ENCODE measurements at regions not wholly inside any gene's neighbourhood (a gene's known extent, or its start where the extent isn't known, plus 50 kb on each side); places are given as distances from the start of the nearest gene placed in this dataset.

DNA sequence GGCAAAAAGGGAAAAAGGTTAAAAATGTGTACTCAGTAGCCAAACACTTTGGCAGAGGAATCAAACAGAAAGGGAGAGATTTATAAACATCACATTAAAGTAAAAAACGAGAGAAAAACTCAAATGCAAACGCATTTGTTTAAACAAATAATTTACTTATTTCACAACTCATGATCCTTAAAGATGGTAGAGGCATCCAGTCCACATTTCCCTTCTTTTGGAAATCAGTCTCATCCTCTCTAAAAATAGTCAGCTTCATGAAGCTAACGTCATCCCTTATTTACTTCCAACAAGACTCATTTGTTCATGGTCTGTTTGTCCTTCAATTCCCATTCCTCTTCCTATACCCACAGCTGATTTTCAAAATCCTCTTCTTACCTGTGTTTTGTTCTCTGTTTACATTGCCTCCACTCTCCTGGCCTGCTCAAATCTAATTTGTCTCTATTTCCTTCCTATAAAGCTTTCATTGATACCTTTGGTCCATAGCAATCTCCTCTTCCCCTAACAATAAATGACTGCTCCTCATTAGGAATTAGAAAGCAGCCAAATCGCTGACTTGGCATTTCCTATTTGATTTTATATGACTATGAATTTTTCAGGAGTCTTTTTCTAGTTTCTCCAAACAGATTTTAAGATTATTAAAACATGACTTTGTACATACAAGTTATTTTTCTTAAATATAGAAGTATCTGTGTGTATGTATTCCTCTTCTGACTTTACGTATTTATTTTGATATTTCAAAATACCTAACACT is 805.3 kb downstream of the TLE1 start:
- no peak for DNase-seq

DNA sequence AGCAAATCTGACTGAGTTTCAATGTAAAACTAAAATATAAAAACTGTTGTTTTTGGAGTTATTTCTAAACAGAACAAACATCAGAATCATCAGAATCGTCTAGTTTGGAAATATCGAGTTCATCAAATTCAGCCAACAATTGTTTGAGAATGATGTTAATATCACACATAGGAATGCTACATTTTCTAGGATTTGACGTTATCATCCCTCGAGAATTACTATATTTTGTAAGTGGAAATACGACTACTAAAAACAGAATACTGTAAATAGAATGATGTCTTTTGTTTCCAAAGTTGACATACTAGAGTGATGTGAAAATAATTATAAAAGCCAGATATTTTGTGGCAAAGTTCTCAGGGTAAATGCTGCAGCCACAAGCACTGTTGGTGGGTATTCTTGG is 805.9 kb downstream of the TLE1 start:
- DNase-seq, result no peak

DNA sequence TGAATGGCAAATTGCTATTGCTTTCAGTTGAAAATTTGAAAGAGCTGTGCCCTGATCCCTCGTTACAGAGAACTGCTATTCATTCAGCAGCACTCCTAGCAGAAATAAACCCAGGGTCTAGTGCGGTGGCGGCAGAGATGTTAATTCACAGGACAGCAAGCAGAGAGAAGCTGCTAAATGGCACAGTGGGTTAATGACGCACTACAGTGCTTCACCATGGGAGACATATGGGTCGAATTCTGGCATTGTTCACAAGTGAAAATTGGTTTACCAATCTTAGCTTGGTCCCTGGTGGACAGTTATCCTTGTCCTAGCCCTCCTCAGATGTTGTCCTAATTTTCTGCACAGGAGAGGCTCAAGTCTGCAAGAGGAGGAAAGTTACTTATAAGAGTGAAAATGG is 807.4 kb downstream of the TLE1 start:
- DNase-seq, result no peak

DNA sequence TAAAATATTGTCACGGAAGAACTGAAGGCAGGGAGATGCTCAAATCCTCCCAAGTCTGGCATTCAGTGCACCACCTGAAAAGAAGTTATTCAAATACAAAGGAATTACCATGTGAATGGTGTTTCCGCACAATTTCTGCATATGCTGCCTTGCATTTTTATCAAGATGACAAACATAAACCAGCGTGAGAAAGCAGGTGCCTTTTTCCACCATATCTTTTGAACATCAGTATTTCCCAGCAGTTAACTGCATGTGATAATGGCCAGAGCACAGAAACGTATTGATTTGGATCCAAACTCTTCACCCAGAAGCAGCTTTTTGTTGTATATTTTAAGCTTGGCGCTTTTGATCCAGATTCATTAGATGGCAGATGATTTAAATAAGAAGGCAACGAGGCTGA is 808.0 kb downstream of the TLE1 start:
- no peak for DNase-seq

DNA sequence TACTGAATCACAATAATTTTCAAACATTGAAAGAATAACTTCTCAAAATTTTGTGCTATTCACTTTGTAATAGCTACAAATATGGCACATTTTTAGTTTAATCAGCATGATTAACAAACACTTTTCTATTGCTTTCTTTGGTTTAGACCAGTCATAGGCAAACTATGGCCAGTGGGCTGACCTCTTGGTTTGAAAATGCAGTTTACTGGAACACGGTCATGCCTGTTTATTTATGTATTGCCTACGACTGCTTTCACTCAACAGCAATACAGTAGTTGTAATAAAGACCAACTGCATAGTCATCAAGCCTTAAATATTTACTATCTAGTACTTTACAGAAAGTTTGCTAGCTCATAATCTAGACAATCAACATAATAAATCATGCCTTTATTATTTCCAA is 810.8 kb downstream of the TLE1 start:
- DNase-seq, result no peak

DNA sequence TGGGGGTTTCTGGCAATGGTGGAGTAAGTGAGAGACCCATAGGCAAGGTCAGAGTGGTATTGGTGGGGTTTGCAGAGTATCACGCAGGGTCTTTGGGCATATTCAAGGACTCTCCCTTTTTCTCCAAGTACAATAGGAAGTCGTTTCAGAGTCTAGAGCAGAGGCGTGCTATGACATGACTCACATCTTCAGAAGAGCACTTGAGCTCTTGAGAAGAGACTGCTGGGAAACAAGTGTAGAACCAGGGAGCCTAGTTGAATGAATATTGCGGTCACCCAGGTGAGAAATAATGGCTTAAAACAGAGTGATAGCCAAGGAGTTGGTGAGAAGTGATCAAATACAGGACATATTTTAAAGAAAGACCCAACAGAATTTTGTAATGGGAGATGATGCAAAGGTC is 813.4 kb downstream of the TLE1 start:
- no peak for DNase-seq

DNA sequence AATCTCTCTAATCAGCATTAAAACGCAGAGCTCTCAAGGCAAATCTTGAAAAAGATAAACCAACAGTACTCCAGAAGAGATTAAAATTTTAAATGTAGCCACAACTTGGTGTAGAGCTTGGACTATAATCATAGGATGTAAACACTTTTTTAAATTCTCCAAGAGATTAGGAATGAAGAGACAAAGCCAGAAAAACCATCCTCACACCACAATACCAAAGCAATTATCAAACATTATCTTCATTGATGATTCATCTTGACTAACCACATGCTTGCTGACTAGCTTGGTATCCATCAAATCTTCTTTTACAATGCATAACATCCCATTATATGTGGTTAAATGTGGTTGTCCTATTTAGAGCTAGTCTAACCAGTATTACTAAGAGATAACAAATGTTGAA is 815.1 kb downstream of the TLE1 start:
- DNase-seq, result no peak

DNA sequence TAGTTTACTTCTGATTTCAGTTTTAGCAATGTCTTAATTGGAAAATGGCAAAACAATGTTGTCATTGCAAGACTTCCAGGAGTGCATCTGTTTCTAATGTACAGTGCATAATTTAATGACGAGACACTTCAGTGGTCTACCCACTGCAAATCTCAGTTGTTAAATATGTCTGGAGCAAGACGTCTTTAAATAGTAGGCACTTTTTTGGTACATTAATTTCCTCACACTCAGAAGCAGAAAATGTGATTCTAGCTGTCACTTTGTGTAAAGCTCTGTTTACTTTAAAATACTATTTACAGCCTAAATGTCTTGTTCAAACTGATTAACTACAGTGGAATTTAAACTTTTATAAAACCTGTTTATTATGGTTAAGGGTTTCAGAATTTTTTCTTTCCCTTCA is 815.5 kb downstream of the TLE1 start:
- DNase-seq, result no peak

DNA sequence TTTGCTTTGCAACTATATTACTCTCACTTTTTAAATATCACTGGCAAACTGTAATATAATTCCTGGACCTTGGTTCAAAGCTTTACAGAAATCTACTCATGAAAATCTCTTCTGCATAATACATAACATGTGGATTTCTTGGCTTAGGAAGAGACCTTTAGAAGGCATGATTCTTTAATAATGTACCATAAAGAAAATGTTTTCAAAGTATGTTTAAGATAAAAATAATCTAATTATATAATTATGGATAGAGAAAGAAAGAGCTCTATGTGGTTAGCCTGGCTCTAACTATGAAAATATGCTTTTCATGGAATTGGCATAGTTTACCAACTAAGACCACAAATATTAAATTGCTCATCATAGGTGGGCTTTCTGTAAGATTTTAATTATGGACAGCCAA is 817.8 kb downstream of the TLE1 start:
- DNase-seq, result no peak

DNA sequence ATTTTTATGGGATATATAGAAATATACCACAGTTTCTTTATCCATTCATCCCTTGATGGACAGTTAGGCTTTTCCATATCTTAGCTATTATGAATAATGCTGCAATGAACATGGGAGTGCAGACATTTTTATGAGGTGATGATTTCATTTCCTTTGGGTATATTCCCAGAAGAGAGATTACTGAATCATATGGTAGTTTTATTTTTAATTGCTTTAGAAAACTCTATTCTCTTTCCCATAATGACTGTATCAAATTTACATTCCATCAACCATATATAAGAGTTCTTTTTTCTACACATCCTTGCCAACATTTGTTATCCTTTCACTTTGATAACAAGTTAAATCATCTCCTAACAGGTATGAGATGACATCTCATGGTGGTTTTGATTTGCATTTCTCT is 821.6 kb downstream of the TLE1 start:
- no peak for DNase-seq

DNA sequence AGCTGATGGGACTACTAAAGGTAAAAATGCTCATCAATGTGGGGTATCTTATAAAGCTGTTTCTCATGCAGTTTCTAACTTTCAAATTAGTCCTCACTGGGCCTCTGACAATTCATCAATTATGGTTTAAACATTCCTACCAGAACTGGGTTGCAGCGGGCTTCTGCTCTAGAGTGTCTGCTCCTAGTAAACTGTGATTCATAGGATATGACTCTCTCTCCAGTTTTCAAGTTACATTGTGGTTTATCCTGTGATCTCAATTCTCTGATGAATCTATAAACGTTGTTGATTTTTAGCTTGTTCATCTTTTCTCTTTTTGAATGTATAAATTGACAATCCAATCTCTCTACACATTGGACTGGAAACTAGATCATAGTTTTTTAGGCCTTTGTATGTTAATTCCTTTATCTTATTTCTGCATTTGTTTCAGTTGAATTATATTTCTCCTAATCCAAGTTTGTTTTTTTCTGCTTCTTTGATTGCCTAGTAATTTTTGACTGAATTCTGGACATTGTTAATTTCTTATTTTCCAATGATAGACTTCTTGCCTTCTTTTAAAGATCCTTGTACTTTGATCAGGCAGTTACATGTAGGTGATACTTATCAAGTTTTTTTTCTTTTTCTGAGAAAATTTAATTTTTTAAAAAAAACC is 822.6 kb downstream of the TLE1 start:
- no peak for DNase-seq

DNA sequence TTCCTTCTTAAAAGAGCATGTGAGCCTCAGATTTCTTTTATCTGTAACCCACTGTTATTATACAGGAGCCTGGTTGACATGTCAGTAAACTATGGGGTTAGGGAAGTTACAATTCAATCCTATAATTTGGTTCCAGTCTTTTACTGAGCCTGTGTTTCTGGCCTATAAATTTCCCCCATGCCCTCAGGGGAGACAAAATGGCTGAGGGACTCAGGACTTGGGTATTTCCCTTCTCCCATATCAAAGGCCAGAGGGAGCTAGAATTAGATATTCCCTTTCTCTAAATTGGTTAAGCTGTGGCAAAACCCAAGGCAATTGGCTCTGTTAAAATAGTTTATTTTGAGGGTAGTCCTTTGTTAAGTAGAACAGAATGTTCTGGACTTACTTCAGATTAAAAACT is 823.2 kb downstream of the TLE1 start:
- no peak for DNase-seq

DNA sequence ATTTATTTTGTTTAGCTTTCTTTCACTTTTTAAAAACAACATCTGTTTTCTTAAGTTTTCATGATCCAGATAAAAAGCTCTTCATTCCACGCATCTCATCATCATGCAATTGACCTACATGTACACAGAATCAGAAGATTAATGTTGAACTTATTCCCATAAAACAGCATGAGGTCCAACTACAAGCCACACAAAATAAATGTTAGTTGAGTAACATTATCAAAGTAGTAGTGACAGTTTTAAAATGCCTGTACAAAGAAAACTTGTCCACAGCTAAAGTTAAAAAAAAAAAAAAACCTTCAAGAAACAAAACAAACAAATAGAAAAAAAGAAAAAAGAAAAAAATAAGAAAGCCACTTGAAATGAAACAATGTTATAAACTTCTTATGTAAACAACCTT is 846.3 kb downstream of the TLE1 start:
- DNase-seq, result no peak

DNA sequence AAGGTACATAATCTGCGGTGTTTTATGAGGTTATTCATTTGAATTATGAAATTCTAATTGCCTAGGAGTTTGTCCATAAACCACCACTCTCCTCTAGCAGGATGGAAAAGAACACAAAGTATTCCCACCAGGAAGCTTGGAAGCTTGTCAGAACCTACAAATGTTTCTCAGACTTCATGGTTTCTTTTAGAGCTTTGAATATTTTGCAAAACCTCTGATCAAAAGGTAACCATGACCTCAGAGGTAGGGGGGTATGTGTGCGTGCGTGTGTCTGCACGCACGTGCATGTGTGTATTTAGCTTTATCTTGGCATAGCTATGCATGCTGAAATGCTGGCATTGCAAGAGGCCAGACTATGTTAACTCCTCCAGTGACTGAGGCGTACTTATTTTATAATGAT is 847.0 kb downstream of the TLE1 start:
- DNase-seq, result no peak

DNA sequence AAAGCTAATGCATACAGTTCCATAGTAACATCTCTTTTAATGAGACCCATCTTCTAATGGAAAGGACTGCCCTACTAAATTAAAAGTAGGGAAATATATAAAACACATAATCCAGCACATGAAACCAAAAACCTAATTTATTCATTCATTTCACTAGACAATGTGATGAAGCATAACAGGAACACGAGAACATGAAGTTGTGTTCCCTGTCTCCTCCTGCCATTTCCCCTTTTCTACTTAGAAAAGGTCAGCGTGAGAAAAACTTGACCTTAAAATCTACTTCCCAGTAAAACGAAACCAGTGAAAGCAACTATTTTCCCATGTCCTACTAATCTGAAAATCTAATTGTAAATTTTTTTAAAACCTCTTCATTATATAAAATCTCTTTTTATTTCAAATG is 847.5 kb downstream of the TLE1 start:
- no peak for DNase-seq

DNA sequence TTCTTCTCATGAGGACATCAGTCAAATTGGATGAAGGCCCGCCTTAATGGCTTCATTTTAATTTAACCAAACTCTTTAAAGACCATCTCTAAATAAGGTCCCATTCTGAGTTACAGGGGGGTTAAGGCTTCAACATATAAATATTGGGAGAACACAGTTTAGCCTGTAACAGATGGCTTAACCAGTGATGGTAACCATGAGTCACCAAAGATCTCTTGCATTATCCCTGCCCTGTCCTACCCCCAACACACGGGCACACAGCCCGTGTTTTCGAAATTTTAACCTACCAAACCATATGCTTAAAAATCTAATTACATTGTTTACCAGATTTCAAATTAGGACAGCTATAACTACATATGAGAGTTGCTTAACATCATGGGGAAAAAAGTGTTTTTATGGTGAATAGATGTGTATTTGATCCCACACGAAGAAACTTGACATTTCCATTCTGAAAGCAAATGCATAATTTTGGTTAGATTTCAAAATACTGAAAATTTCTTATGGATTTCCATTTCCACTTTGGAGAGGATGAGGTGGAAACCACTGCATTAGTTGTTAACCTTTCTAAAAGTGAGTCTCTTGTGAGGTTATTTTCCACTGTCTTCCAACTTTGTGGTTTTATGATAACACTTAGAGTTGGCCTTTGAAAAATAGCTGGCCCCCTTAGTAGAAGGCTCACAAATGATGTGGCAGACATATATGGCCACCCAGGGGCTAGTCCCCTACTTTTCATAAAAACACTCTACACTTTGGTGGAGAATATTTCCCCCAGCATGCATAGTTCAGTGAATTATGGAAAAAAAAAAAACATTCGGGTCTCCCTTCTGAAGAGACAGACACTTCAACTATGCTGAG is 849.3 kb downstream of the TLE1 start:
- no peak for DNase-seq

DNA sequence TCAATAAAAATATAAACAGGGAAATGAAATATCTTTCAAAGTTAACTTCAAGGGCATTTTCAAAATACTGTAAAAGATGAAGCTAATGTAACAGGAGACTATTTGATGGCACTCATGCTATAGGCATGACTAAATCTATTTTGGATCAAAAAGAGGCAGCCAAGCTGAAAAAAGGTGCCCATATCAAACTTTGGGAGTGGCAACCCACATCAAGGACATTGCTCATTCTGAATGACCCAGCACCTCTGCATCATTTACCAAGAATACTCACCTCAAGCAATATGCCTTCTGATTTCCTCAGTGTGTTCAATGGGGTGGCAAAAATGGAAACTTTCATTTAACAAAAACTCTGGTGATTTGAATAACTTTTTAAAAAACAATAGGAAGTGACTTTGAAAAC is 853.3 kb downstream of the TLE1 start:
- DNase-seq, result no peak

DNA sequence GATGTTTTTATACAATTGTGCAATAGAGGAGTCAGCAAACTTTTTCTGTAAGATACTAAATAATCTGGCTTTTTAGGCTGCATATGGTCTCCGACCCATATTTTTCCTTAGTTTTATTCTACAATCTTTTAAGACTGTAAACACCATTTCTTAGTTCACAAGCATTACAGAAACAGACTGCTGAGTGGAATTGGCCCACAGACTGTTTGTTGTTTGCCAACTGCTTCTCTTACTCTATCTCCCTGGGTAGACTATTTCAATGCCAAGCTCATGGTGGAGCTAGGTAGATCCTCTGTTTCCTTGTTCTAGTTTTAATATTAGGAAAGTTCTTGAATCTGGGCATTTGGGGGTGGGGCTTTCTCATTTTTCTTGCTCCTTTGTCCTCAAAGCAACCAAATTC is 857.6 kb downstream of the TLE1 start:
- no peak for DNase-seq

DNA sequence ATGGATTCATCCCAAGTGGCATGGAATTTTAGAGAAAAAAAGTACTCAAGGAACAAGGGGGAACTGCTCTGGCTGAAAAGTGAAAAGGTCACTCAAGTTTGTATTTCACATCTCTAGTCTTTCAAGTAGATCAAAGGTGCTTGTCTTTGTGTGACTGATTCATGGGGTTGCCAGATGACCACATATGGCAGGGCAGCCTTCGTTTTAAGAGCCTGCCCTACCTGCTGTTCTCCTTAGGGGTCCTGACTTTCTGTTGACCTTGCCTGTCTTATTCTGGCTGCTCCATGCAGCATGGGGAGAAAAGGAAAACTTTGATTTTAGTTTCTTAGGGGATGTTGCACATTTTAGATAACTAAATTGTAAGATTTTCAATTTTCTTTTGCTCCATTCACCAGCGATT is 877.7 kb downstream of the TLE1 start:
- DNase-seq, result no peak

DNA sequence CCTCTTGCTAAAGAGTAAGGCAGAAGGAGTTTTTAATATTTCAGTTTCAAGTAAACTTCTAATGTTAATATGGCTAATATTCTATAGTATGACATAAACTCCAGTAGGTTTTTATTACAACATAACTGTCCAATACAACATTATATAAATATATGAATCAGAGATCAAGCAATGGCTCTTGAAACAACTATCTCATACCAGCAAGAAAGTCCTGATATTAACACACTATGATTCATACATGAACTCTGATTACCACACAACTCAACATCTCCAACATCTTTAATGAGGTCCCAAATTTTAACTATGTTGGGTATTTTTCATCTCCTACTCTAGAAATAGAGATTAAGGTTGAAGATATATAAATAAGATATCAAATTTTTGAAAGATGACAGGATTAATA is 878.3 kb downstream of the TLE1 start:
- DNase-seq, result no peak

DNA sequence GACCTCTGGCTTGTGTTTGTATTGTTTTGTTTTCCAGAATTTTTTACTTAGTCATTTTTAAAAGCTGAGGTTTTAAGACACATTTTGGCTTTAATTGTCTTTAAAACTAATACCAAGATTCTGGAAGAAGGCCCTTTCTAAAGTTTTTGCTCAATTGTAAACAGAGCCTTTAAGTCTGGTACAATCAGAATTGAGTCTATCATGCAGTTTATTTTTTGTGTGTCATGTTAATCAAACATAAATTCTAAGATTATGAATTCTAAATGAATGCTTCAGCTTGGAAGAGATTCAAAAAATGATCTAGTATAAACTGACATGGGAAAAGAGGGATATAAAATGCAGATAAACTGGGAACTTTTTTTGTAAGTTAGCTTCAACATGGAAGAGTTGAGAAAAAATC is 882.7 kb downstream of the TLE1 start:
- DNase-seq, result no peak

DNA sequence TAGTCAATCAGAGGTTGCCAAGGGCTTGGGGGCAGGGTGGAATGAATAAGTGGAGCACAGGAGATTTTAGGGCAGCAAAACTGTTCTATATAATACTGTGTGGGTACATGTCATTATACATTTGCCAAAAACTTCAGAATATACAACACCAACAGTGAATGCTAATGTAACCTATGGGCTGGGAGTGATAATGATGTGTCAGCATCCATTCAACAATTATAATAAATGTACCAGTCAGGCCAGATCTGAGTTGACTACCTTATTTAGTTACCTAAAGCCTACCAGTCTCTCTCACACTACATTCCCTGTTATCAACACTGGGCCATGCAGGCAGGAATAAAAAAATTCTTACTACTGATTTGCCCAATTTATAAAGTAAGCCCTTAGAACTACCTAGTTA is 884.5 kb downstream of the TLE1 start:
- DNase-seq, result no peak

DNA sequence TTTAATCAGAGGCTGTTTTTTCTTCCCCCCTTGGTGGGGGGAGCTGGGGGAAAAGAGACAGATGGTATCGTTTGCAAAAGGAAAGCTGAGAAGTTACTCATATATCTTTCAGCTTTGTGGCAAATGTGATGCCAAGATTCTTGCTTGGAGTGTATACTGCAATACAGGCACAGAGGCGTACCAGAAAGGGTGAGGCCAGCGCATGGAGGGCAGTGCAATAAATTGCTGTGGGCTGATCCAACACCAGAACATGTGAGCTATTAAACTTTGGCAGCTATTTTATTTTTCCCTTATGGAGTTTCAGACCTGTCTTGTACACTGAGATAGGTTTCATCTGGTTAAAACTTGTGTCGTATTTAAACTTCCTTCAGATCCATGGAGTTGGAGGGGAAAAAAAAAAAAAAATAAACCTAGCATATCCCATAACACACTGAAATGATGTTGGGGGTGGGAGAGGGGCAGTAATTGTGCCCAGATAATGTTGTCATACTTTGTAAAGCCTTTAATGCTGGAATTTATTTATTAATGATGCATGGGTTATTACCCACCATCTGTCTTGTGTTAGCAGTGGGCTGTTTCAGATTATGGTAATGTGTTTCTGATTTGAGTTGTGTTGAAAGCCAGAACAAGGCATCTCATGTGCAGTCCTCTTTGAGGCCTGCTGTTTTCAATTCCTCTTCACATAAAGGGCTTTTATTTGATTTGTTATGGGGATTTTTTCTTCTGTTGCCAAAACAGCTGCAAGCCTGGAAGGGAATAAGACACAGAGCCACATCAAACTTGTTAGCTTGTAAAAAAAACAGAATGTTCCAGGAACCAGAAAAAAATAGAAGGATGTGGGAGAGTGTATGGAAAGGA is 891.3 kb downstream of the TLE1 start:
- no peak for DNase-seq
